H1 (cell line): ENCODE measurements at regions not wholly inside any gene's neighbourhood (a gene's known extent, or its start where the extent isn't known, plus 50 kb on each side); places are given as distances from the start of the nearest gene placed in this dataset.

Source experiments
- CTCF ChIA-PET: fragments of 300-600 bp; sonication (Branson Sonifier 250); formaldehyde crosslinking; loops from one replicate; lab custom pipeline; 2021; ENCODE audit not compliant: partially characterized antibody; lab: Charles Lee
- POLR2A ChIA-PET: fragments of 300-600 bp; sonication (Branson Sonifier 250); formaldehyde crosslinking; loops from one replicate; lab custom pipeline; 2021; ENCODE audit warnings: inconsistent platforms; ENCODE audit not compliant: partially characterized antibody; lab: Charles Lee
- DNase-seq, 2 experiments: peaks; one replicate each; pipeline versions ENCODE4 v3.0.0 to v3.0.0-alpha.2; 2010 to 2022; ENCODE audit warnings: low spot score in 2 of 2, low read depth in 1 of 2, mixed read lengths in 1 of 2
- FAIRE-seq: peaks from 2 replicates; lab custom pipeline; 2011; peaks lifted over from hg19 to GRCh38; lab: Jason Lieb, UNC
- H2AFZ ChIP-seq: 2 replicates; pipeline ENCODE4 v1.8.1; 2012; ENCODE audit warnings: low read length, inconsistent platforms
- H2AK5ac ChIP-seq: 2 replicates; pipeline ENCODE4 v1.6.1; 2013; ENCODE audit warnings: low read depth, low read length
- H2BK120ac ChIP-seq: replicated peaks from 2 replicates; pipeline ENCODE3; 2013; ENCODE audit warnings: low read depth, low read length, inconsistent platforms
- H2BK12ac ChIP-seq: 2 replicates; pipeline ENCODE4 v1.6.1; 2013; ENCODE audit warnings: low read depth, low read length
- H2BK15ac ChIP-seq: 2 replicates; pipeline ENCODE4 v1.6.1; 2013; ENCODE audit warnings: low read length
- H2BK20ac ChIP-seq: 2 replicates; pipeline ENCODE4 v1.6.1; 2013; ENCODE audit warnings: low read length
- H2BK5ac ChIP-seq: 2 replicates; pipeline ENCODE4 v1.6.1; 2013; ENCODE audit warnings: low read depth, low read length
- H3K14ac ChIP-seq: 2 replicates; pipeline ENCODE4 v1.6.1; 2013; ENCODE audit warnings: inconsistent platforms; ENCODE audit not compliant: insufficient read length
- H3K18ac ChIP-seq: 2 replicates; pipeline ENCODE4 v1.6.1; 2013; ENCODE audit warnings: low read length; ENCODE audit errors: extremely low read depth
- H3K23ac ChIP-seq: 2 replicates; pipeline ENCODE4 v1.6.1; 2013; ENCODE audit warnings: inconsistent platforms; ENCODE audit not compliant: insufficient read length
- H3K23me2 ChIP-seq: 2 replicates; pipeline ENCODE4 v1.6.1; 2013; ENCODE audit warnings: low read depth, low read length
- H3K27ac ChIP-seq: 2 replicates; pipeline ENCODE4 v1.6.1; 2011; ENCODE audit warnings: low read depth, low read length, inconsistent platforms
- H3K27me3 ChIP-seq, 4 experiments: replicated peaks in 1 of 4; 1 replicate in 1 of 4; 2 replicates in 3 of 4; pipeline versions ENCODE4 v1.6.1 to v1.8.1; 2011 to 2013; ENCODE audit warnings: low read length in 3 of 4, mild to moderate bottlenecking in 3 of 4, inconsistent platforms in 2 of 4, mixed read lengths in 2 of 4, moderate library complexity in 1 of 4; ENCODE audit not compliant: control insufficient read depth in 3 of 4, insufficient read depth in 3 of 4; ENCODE audit errors: extremely low read depth in 1 of 4
- H3K36me3 ChIP-seq, 4 experiments: 2 replicates each; pipeline versions ENCODE4 v1.6.1 to v1.8.1; 2011 to 2013; ENCODE audit warnings: mild to moderate bottlenecking in 4 of 4, low read length in 3 of 4, moderate library complexity in 2 of 4, control low read depth in 1 of 4, inconsistent platforms in 1 of 4; ENCODE audit not compliant: insufficient read depth in 4 of 4, control insufficient read depth in 2 of 4
- H3K4ac ChIP-seq: replicated peaks from 2 replicates; pipeline ENCODE3; 2013; ENCODE audit warnings: low read length, low read depth, mixed read lengths, inconsistent platforms; ENCODE audit not compliant: insufficient read length
- H3K4me1 ChIP-seq, 4 experiments: replicated peaks in 1 of 4; 1 replicate in 1 of 4; 2 replicates in 3 of 4; pipeline versions ENCODE4 v1.6.1 to v1.8.1; 2011 to 2013; ENCODE audit warnings: low read length in 3 of 4, inconsistent platforms in 2 of 4, mixed read lengths in 1 of 4; ENCODE audit not compliant: insufficient read depth in 4 of 4, control insufficient read depth in 3 of 4
- H3K4me2 ChIP-seq, 2 experiments: 2 replicates each; pipeline versions ENCODE4 v1.6.1 to v1.8.1; 2011 to 2013; ENCODE audit warnings: low read depth in 2 of 2, low read length in 2 of 2, control low read depth in 1 of 2, inconsistent platforms in 1 of 2, mild to moderate bottlenecking in 1 of 2; ENCODE audit not compliant: insufficient read depth in 1 of 2
- H3K4me3 ChIP-seq, 4 experiments: fragments of 200-600, 300-600 bp in 1 of 4; sonication (generic), shearing (Covaris generic), sonication (Bioruptor Twin) in 1 of 4; 2 replicates each; pipeline versions ENCODE4 v1.5.1 to v1.8.1; 2011 to 2016; ENCODE audit warnings: low read length in 4 of 4, low read depth in 3 of 4, control low read depth in 2 of 4, inconsistent platforms in 2 of 4, mild to moderate bottlenecking in 2 of 4, mixed read lengths in 1 of 4, moderate library complexity in 1 of 4; ENCODE audit not compliant: insufficient read depth in 2 of 4; ENCODE audit errors: extremely low read depth in 1 of 4
- H3K56ac ChIP-seq: replicated peaks from 2 replicates; pipeline ENCODE3; 2013; ENCODE audit warnings: low read depth, mild to moderate bottlenecking, mixed read lengths, low read length, inconsistent platforms; ENCODE audit not compliant: insufficient read length
- H3K79me1 ChIP-seq: 2 replicates; pipeline ENCODE4 v1.6.1; 2013; ENCODE audit warnings: low read depth, low read length, control low read depth
- H3K79me2 ChIP-seq, 2 experiments: 2 replicates each; pipeline versions ENCODE4 v1.6.1 to v1.8.1; 2012 to 2013; ENCODE audit warnings: low read length in 2 of 2, mild to moderate bottlenecking in 2 of 2, inconsistent platforms in 1 of 2; ENCODE audit not compliant: insufficient read depth in 2 of 2, control insufficient read depth in 1 of 2
- H3K9ac ChIP-seq, 4 experiments: replicated peaks in 1 of 4; 1 replicate in 1 of 4; 2 replicates in 3 of 4; pipeline versions ENCODE4 v1.6.1 to v1.8.1; 2011 to 2013; ENCODE audit warnings: low read depth in 3 of 4, low read length in 3 of 4, control low read depth in 2 of 4, mild to moderate bottlenecking in 2 of 4, moderate library complexity in 2 of 4, inconsistent platforms in 1 of 4; ENCODE audit errors: extremely low read depth in 1 of 4
- H3K9me3 ChIP-seq, 2 experiments: 2 replicates each; pipeline versions ENCODE4 v1.6.1 to v1.8.1; 2012 to 2013; ENCODE audit warnings: mild to moderate bottlenecking in 2 of 2, moderate library complexity in 2 of 2, control low read depth in 1 of 2, inconsistent platforms in 1 of 2, low read depth in 1 of 2, low read length in 1 of 2, mixed read lengths in 1 of 2; ENCODE audit not compliant: insufficient read depth in 2 of 2
- H4K20me1 ChIP-seq, 2 experiments: replicated peaks in 1 of 2; 2 replicates each; pipeline versions ENCODE3 to v1.8.1; 2011 to 2013; ENCODE audit warnings: inconsistent platforms in 2 of 2, low read length in 2 of 2, mild to moderate bottlenecking in 1 of 2; ENCODE audit not compliant: insufficient read depth in 2 of 2, control insufficient read depth in 1 of 2
- H4K5ac ChIP-seq: 2 replicates; pipeline ENCODE4 v1.6.1; 2013; ENCODE audit warnings: low read length, low read depth, mixed read lengths, inconsistent platforms; ENCODE audit not compliant: insufficient read length
- H4K8ac ChIP-seq: 2 replicates; pipeline ENCODE4 v1.8.0; 2013; ENCODE audit warnings: mild to moderate bottlenecking, moderate library complexity, low read length, inconsistent platforms; ENCODE audit not compliant: insufficient read depth; ENCODE audit errors: extremely low read depth
- H4K91ac ChIP-seq: replicated peaks from 2 replicates; pipeline ENCODE3; 2013; ENCODE audit warnings: low read length, mixed read lengths, inconsistent platforms; ENCODE audit not compliant: insufficient read length
- RNF2 ChIP-seq: fragments of 200-900, 300-1000 bp; sonication (generic); IDR thresholded peaks from 2 replicates; pipeline ENCODE4 v1.7.1; 2016; ENCODE audit warnings: borderline replicate concordance, low read depth, mild to moderate bottlenecking, antibody characterized with exemption, low read length; ENCODE audit not compliant: poor library complexity, severe bottlenecking; ENCODE audit errors: missing control alignments
- USF2 ChIP-seq: IDR thresholded peaks from 2 replicates; pipeline ENCODE4 v1.6.1; 2011; ENCODE audit warnings: low read length, improper control_type of control experiment

- no peak for TF ChIP-seq RNF2
These were observed 110.7 kb downstream of the FEM1C start (continued) for GRCh38 chr5:115433918-115434317.

GRCh38 chr5:115432691-115433090, 111.9 kb downstream of the FEM1C start:
- Histone ChIP-seq H3K9ac (no peak overlapping the region), H2BK120ac (no peak overlapping the region), H3K4me3 (no peak overlapping the region), H2AFZ (no peak overlapping the region), H2BK20ac (no peak overlapping the region), H2AK5ac (no peak overlapping the region), H3K23ac (no peak overlapping the region), H3K36me3 (no peaks in the 10 kb centered on the region), H3K79me2 (no peaks in the 10 kb centered on the region), H3K18ac (no peak overlapping the region), H3K56ac (no peak overlapping the region), H3K9me3 (no peaks in the 10 kb centered on the region), H3K4me2 (no peak overlapping the region), H3K27me3 (no peaks in the 10 kb centered on the region), H4K5ac (no peak overlapping the region), H4K20me1 (no peaks in the 10 kb centered on the region), H3K4me1 (no peaks in the 10 kb centered on the region), H3K79me1 (no peaks in the 10 kb centered on the region), H3K23me2 (no peaks in the 10 kb centered on the region), H3K27ac (no peak overlapping the region), H2BK15ac (no peak overlapping the region), H2BK5ac (no peak overlapping the region), H3K4ac (no peak overlapping the region), H4K91ac (no peak overlapping the region), H4K8ac (no peak overlapping the region), H2BK12ac (no peak overlapping the region), H3K14ac (no peak overlapping the region)
- TF ChIP-seq USF2 = no peak
- CTCF ChIA-PET = interaction anchor here (2.1 kb wide), 1 partner anchor 123 kb away, joined by 8 read pairs; no protein-coding TSS in a partner anchor
- POLR2A ChIA-PET = no interaction called here
- DNase-seq = no peak
- no peak for FAIRE-seq
